GM12892 (cell line): ENCODE measurements at regions not wholly inside any gene's neighbourhood (a gene's known extent, or its start where the extent isn't known, plus 50 kb on each side); places are given as distances from the start of the nearest gene placed in this dataset.

Experiments
- POLR2A ChIP-seq: IDR thresholded peaks from 2 replicates; pipeline ENCODE4 v1.6.1; 2011; ENCODE audit warnings: low read depth, low read length, control low read depth
- POLR2AphosphoS5 ChIP-seq: IDR thresholded peaks from 2 replicates; pipeline ENCODE4 v1.6.1; 2011; ENCODE audit warnings: low read depth, low read length, control low read depth
- TAF1 ChIP-seq: IDR thresholded peaks from 2 replicates; pipeline ENCODE4 v1.6.1; 2011; ENCODE audit warnings: low read depth, mild to moderate bottlenecking, control low read depth, low read length, borderline replicate concordance

- TF ChIP-seq POLR2A (no peak), POLR2AphosphoS5 (no peak), TAF1 (no peak)
Measured at GRCh38 chr6:68339488-68340131, 295.5 kb upstream of the ADGRB3 start.
